Heart left ventricle (tissue), 16 donors: ENCODE measurements at regions not wholly inside any gene's neighbourhood (a gene's known extent, or its start where the extent isn't known, plus 50 kb on each side); places are given as distances from the start of the nearest gene placed in this dataset.
A peak's percentile ranks its signal among the peaks of the same experiment; 100 is the strongest.
"Not testable (repeated sequence)": the region's sequence is repeated elsewhere in the genome, so short reads cannot be mapped to it uniquely, and the experiment has no call there.

ENCODE experiments used
- ATAC-seq, 4 donors: fragments of 200-7000 bp; cut with Tn5 transposase; one replicate each; pipeline ENCODE4 v1.9.1; 2020 to 2022; ENCODE audit warnings: moderate library complexity in 4 of 4, mild to moderate bottlenecking in 3 of 4, moderate number of reproducible peaks in 1 of 4
- DNase-seq, 5 donors: peaks; one replicate each; pipeline ENCODE4 v3.0.0-alpha.2; 2020
- H3K27ac ChIP-seq, 12 donors: fragments of 200-600 bp; sonication (generic) in 4 of 12; one replicate each; pipeline versions ENCODE4 v1.5.0 to v1.8.0; 2016 to 2022; ENCODE audit warnings: mild to moderate bottlenecking in 2 of 12
- H3K27me3 ChIP-seq, 9 donors: fragments of 200-600 bp; sonication (generic) in 2 of 9; one replicate each; pipeline versions ENCODE4 v1.5.1 to v1.8.0; 2016 to 2022; ENCODE audit warnings: mild to moderate bottlenecking in 3 of 9
- H3K36me3 ChIP-seq, 9 donors: fragments of 200-600 bp; sonication (generic) in 2 of 9; one replicate each; pipeline versions ENCODE4 v1.5.0 to v1.8.0; 2018 to 2022; ENCODE audit warnings: mild to moderate bottlenecking in 2 of 9
- H3K4me1 ChIP-seq, 12 donors: fragments of 200-600 bp; sonication (generic) in 4 of 12; one replicate each; pipeline versions ENCODE4 v1.5.0 to v1.8.0; 2016 to 2022; ENCODE audit warnings: mild to moderate bottlenecking in 3 of 12
- H3K4me3 ChIP-seq, 12 donors: fragments of 200-600 bp; sonication (generic) in 4 of 12; one replicate each; pipeline versions ENCODE4 v1.5.0 to v1.8.0; 2017 to 2022; ENCODE audit warnings: mild to moderate bottlenecking in 9 of 12, moderate library complexity in 4 of 12
- H3K9me3 ChIP-seq, 12 donors: fragments of 200-600 bp; sonication (generic) in 4 of 12; one replicate each; pipeline versions ENCODE4 v1.5.0 to v1.8.0; 2016 to 2022; ENCODE audit warnings: mild to moderate bottlenecking in 1 of 12
- CTCF ChIP-seq, 12 donors: fragments of 200-600 bp; sonication (generic) in 4 of 12; IDR thresholded peaks; one replicate each; pipeline versions ENCODE4 v1.5.0 to v1.8.0; 2018 to 2022; ENCODE audit warnings: antibody characterized with exemption in 12 of 12, mild to moderate bottlenecking in 5 of 12
- POLR2A ChIP-seq, 2 donors: fragments of 450-650 bp; IDR thresholded peaks; one replicate each; pipeline ENCODE4 v1.6.1; 2017; ENCODE audit warnings: antibody characterized with exemption in 2 of 2, mild to moderate bottlenecking in 2 of 2, moderate library complexity in 2 of 2
- WGBS, 4 donors: extraction: QIAGEN DNeasy Blood & Tissue Kit in 2 of 4; methylation state at CpG; one replicate each; pipeline versions ENCODE4 v1.1.5 to v1.1.7; 2013 to 2018; 5-methylcytosine and 5-hydroxymethylcytosine counted together
- intact Hi-C, 10 donors: fragments of 100-400 bp; cut with DNase I; formaldehyde crosslinking; loops; one replicate each; pipeline versions ENCODE4 v1.11.1 to v1.14.2; 2022
- donor health status: ischemic (EF 13 %, LVEDD 7.1; RV severe dilation, severe dysfunction).
- donor health status: healthy with polysubstance abuse.
- donor health status: DM: no; HTN: yes; CAD: no.
- donor health status: DM: no; HTN: no; CAD: no.
- donor health status: ischemic (EF 25% LVEDD 6.9; RV normal size, moderate dysfunction).
- donor health status: ischemic (EF 25% LVEDD 5.7; RV mildly dilated, moderate dysfunction).
- donor health status: healthy.
- donor health status: DM: yes; HTN: yes; CAD: no.
- donor health status: ischemic (EF 35%, LVEDD 5.7; RV mildly dilated, moderate dysfunction).
- donor health status: nonischemic (EF 11% LVEDD 7.7; RV severe dilation, severe dysfunction).
- donor health status: DM: yes; HTN: yes; CAD: no.
- donor health status: PGD.
- donor health status: ischemic (EF 29% LVEDD 5.4; RV normal size, mild dysfunction).
- donor health status: nonischemic (EF 23%, LVEDD 6.1; RV moderate dilation, normal function).

GRCh38 chr4:17236686-17237085, 275.2 kb downstream of the QDPR start:
- DNase-seq, result no peak
- WGBS, 4 donors, result 23 to 62% (median 39%) methylated on average over 1 of the region's 1 CpG
- peaks cover 0 to 24% (median 13%) of the 10 kb centered on the region in 12 donors for H3K4me1 ChIP-seq
- TF ChIP-seq POLR2A (IDR thresholded peaks at IDR 0.05) (no peak), CTCF (IDR thresholded peaks at IDR 0.05) (no peak)
- intact Hi-C loops, result loop anchor here in 1 of 10 donors (10.0 kb wide), 1 partner anchor 68 kb away; no protein-coding TSS in a partner anchor
- no peak for ATAC-seq
- no peak overlapping the region for H3K27ac ChIP-seq
- H3K4me3 ChIP-seq, result no peak overlapping the region
- no peaks in the 10 kb centered on the region for H3K27me3 ChIP-seq
- H3K9me3 ChIP-seq, result no peaks in the 10 kb centered on the region
- no peaks in the 10 kb centered on the region for H3K36me3 ChIP-seq

GRCh38 chr4:17234678-17235077, 277.2 kb downstream of the QDPR start:
- Histone ChIP-seq H3K27ac (no peak overlapping the region), H3K36me3 (no peaks in the 10 kb centered on the region), H3K4me3 (no peak overlapping the region), H3K9me3 (no peaks in the 10 kb centered on the region), H3K27me3 (no peaks in the 10 kb centered on the region), H3K4me1 (peaks cover 0 to 27% (median 16%) of the 10 kb centered on the region in 12 donors)
- no peak for TF ChIP-seq POLR2A (IDR thresholded peaks at IDR 0.05)
- no peak for TF ChIP-seq CTCF (IDR thresholded peaks at IDR 0.05)
- no peak for ATAC-seq
- intact Hi-C loops, result loop anchor here in 1 of 10 donors (10.0 kb wide), 1 partner anchor 70 kb away; no protein-coding TSS in a partner anchor
- DNase-seq, result no peak
- WGBS, 4 donors, result 91 to 98% (median 94%) methylated on average over 1 of the region's 1 CpG

- WGBS, 4 donors, result 27 to 38% (median 32%) methylated on average over 3 of the region's 3 CpGs
- H3K4me3 ChIP-seq, result no peak overlapping the region
- no peak for TF ChIP-seq POLR2A (IDR thresholded peaks at IDR 0.05)
- no peak for TF ChIP-seq CTCF (IDR thresholded peaks at IDR 0.05)
Observed at GRCh38 chr4:17232566-17233253, 279.2 kb downstream of the QDPR start.

GRCh38 chr4:17231880-17232475, 279.9 kb downstream of the QDPR start:
- H3K36me3 ChIP-seq, H3K4me3 ChIP-seq, H3K27me3 ChIP-seq, H3K9me3 ChIP-seq: not testable (repeated sequence)
- ATAC-seq (peak; percentile 77 to 92 (median 85)), DNase-seq (peak; percentile 66 to 81 (median 76))
- WGBS, 4 donors, result 34 to 45% (median 40%) methylated on average over 9 of the region's 9 CpGs
- intact Hi-C loops, result loop anchor here in 1 of 10 donors (10.0 kb wide), 1 partner anchor 73 kb away; no protein-coding TSS in a partner anchor
- peak overlapping the region; percentile 61 to 87 (median 80) for H3K27ac ChIP-seq
- H3K4me1 ChIP-seq, result peaks cover 0 to 27% (median 16%) of the 10 kb centered on the region in 12 donors

More at GRCh38 chr4:17232566-17233253, 279.2 kb downstream of the QDPR start:
- intact Hi-C loops, result loop anchor here in 1 of 10 donors (10.0 kb wide), 1 partner anchor 72 kb away; no protein-coding TSS in a partner anchor
- Histone ChIP-seq H3K4me1 (peaks cover 0 to 27% (median 16%) of the 10 kb centered on the region in 12 donors), H3K9me3 (peaks cover 0 to 2% (median 0%) of the 10 kb centered on the region in 12 donors), H3K36me3 (no peaks in the 10 kb centered on the region), H3K27ac (peak overlapping the region; percentile 61 to 87 (median 80)), H3K27me3 (no peaks in the 10 kb centered on the region)
- peak; percentile 95 to 98 (median 96) for ATAC-seq
- peak in 4 of 5 donors; percentile 65 to 73 (median 68) for DNase-seq
